GM18861 (cell line): ENCODE measurements at regions not wholly inside any gene's neighbourhood (a gene's known extent, or its start where the extent isn't known, plus 50 kb on each side); places are given as distances from the start of the nearest gene placed in this dataset.

Source experiments
- ATAC-seq: cut with Tn5 transposase; IDR thresholded peaks from one replicate; pipeline ENCODE4 v1.9.1; 2021; ENCODE audit not compliant: unreplicated experiment

DNA sequence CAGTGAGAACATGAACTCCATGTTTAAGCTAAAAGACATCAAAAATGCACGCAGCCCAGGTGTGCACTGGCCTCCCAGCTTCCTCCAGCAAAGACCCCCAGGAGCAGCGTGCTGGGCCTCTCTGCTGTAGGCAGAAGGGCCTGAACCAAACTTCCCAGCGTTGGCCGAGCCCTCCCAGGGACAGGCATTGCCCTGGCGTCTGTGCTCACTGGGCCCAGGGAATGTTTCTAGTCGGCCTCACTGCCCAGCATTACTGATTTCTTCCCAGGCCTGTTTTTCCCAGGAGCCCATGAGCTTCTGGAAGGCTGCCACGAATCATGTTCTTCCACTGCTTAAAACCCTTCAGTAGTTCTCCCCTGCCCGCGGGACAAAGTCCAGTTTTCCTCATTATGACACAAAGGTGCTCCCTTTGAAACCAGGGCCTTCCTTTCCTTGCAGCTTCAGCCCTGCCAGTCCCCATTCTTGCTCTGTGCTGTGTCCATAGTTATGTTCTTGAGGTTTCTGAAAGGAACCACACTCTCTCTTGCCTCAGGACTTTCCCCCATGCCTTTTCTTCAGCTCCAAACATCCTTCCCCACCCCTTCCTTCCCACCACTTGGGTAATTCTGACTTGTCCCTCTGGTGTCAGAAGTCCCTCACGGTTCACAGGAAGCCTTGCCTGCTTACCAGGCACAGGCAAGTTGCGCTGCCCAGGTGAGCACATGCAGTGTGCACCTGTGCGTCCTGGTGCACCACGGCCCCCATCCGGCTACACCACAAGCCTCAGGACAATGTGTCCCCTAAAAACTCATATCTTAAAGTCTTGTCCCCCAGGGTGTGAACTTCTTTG lies 93.4 kb upstream of the ENPP6 start:
- ATAC-seq = no peak

GRCh38 chr4:184310171-184310567 lies 92.5 kb upstream of the ENPP6 start:
- peak; percentile 31 for ATAC-seq

GRCh38 chr4:184309241-184310170 lies 91.8 kb upstream of the ENPP6 start:
- ATAC-seq = no peak

DNA sequence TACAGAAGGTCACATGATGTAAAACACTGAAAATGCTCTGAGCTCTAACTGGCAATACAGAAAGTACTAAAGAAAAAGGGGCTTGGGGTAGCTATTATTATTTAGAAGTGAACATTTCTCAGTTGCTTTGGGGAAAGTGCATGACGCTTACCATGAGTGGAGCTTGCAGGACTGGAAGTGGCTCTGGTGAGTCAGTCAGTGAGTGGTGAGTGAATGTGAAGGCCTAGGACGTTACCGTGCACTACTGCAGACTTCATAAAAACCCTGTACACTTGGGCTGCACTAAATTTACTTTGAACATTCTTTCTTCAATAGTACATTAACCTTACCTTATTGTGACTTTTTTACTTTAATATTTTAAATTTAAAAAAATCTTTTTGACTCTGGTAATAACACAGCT lies 89.3 kb upstream of the ENPP6 start:
- no peak for ATAC-seq

GRCh38 chr4:184306470-184306869 lies 88.8 kb upstream of the ENPP6 start:
- no peak for ATAC-seq

- ATAC-seq = no peak
These were observed 83.1 kb upstream of the ENPP6 start for GRCh38 chr4:184300816-184301215.

GRCh38 chr4:184298254-184298653 lies 80.6 kb upstream of the ENPP6 start:
- no peak for ATAC-seq

- no peak for ATAC-seq
These were observed 77.5 kb upstream of the ENPP6 start for GRCh38 chr4:184295206-184295605.

GRCh38 chr4:184294606-184295133 lies 77.0 kb upstream of the ENPP6 start:
- no peak for ATAC-seq

DNA sequence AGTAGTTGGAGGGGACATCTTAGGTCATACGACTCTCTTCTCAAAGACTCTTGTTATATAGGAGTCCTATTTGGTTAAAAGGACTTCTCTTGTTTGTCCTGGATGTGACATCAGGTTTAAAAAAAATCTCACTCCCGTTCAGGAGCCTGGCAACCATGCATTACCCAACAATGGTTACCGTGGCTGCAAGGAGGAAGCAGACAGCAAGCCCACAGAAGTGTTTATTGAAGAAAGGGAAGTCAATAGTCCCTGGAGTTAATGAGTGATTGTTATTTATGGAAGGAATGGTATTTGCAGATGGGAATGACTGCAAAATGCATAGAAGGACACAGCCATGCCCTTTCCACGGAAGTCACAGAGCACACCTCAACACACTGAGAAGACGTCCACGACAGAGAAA lies 75.9 kb upstream of the ENPP6 start:
- no peak for ATAC-seq

GRCh38 chr4:184292877-184293276 lies 75.2 kb upstream of the ENPP6 start:
- no peak for ATAC-seq

DNA sequence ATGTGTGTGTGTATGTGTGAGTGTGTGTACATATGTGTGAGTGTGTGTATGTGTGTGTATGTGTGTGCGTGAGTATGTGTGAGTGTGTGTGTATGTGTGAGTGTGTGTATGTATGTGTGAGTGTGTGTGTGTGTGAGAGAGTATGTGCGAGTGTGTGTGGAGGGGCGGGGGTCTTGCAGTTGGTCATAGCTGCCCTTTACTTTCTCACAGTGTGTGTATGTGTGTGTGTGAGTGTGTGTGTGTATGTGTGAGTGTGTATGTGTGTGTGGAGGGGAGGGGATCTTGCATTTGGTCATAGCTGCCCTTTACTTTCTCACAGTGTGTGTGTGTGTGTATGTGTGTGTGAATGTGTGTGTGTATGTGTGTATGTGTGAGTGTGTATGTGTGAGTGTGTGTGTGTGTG lies 74.8 kb upstream of the ENPP6 start:
- ATAC-seq = no peak

DNA sequence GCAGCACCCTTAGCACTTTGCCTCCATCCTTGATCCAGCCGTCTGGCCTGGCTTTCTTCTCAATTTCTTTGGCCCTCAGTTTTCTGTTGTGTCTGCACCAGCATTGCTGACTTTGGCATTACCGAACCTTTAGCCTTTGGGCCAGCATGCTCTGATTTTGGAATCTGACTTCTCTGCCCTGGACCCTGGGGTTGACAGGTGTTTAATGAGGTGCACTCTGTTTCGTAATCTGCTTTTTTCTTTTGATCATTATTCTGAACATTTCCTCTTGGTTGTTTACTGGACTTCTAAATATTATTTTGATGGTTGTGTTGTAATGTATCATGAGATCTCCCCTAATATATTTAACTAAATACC lies 71.5 kb upstream of the ENPP6 start:
- ATAC-seq = no peak

DNA sequence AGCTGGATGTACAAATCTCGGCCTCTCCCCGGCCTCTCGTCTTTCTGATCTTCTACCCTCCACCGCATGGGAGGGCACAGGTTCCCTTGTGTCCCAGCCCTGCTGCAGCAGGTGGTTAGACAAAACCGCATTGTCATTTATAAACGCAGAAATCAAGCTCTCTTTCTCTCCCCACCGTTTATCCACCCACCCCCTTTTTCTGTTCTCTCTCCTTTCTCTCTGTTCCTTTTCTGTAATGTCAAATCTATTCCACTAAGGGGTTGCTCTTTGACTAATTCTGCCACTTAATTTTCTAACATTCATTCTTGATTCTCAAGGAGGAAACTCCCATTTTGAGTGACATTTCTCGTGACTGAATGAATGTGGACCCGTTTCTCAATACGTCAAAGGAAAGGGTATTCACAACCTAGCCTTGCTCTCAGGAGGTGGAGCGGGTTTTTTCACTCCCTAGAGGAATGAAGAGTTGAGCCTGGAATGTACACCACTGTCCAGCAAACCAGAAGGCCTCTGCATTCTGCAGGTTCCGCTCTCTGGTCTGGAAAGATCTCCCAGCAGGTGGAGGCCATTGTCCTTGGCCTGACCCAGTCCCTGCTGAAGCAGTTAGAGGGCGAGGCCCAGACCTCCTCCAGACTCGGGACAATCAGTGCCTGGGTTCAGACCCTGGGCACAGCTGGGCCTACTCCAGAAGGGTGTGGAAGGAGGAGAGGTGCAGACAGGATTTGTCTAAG lies 70.9 kb upstream of the ENPP6 start:
- ATAC-seq = peak; percentile 60

GRCh38 chr4:184287697-184288255 lies 70.1 kb upstream of the ENPP6 start:
- ATAC-seq = no peak

DNA sequence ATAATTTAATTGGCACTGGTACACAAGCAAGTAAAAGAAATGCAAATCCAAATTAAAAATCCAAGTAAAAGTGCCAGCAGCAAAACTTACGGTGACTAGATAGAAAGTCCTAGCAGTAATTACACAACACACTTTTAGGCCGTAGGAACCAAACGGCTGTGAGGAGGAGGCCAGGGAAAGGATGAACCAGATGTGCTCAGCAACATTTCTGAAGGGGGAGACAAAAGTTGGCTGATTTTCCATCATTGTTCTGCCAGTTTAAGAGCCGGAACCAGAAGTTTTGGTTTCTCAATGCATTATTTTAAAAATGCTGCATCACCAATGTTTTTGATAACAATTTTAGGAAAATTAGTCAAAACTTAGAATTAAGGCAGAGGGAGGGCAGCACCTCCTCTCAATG lies 68.7 kb upstream of the ENPP6 start:
- ATAC-seq = no peak

DNA sequence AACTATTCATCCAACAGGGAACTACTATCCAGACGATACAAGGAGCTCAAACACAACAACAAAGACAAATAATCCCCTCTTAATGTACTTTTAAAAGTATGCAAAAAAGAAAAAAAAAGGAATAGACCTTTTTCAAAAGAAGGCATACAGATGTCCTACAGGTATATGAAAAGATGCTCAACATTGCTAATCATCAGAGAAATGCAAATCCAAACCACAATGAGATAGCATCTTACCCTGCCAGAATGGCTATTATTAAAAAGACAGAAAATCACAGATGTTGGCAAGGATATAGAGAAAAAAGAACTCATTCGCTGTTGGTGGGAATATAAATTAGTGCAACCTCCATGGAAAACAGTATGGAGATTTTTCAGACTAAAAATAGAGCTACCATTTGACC lies 67.1 kb upstream of the ENPP6 start:
- ATAC-seq = no peak

DNA sequence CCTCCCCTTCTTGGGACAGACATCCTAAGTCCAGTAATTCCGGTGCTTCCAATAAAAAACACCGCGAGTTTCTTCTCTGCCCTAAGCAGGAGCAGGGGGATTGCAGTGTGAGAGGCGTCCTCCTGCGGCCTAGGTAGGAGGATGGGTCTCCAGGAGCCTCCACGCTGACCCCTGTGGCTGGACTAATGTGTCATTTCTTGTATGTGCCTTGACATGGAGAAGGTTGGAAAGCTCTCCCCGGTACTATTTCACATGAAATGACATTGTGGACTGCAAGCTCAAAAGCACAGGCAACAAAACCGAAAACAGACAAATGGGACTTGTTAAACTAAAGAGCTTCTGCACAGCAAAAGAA lies 66.6 kb upstream of the ENPP6 start:
- ATAC-seq = no peak

- ATAC-seq = no peak
These were observed 66.1 kb upstream of the ENPP6 start for GRCh38 chr4:184283659-184284335.

GRCh38 chr4:184282895-184283654 lies 65.4 kb upstream of the ENPP6 start:
- peak; percentile 61 for ATAC-seq
